Left ventricle myocardium inferior (tissue), 1 donor: ENCODE measurements at regions not wholly inside any gene's neighbourhood (a gene's known extent, or its start where the extent isn't known, plus 50 kb on each side); places are given as distances from the start of the nearest gene placed in this dataset.
"Not testable (repeated sequence)": the region's sequence is repeated elsewhere in the genome, so short reads cannot be mapped to it uniquely, and the experiment has no call there.

Experiments used
- DNase-seq: peaks from one replicate; pipeline ENCODE4 v3.0.0-alpha.2; 2020
- H3K27ac ChIP-seq: fragments of 200-600 bp; replicated peaks from 2 replicates; pipeline ENCODE4 v1.8.0; 2021
- H3K27me3 ChIP-seq: fragments of 200-600 bp; 2 replicates; pipeline ENCODE4 v1.8.0; 2021; ENCODE audit warnings: low read depth
- H3K36me3 ChIP-seq: fragments of 200-600 bp; 2 replicates; pipeline ENCODE4 v1.8.0; 2021
- H3K4me1 ChIP-seq: fragments of 200-600 bp; 2 replicates; pipeline ENCODE4 v1.8.0; 2021
- H3K4me3 ChIP-seq: fragments of 200-600 bp; 2 replicates; pipeline ENCODE4 v1.8.0; 2021; ENCODE audit warnings: mild to moderate bottlenecking, moderate library complexity
- H3K9me3 ChIP-seq: fragments of 200-600 bp; replicated peaks from 2 replicates; pipeline ENCODE4 v1.8.0; 2021
- intact Hi-C: fragments of 100-400 bp; cut with micrococcal nuclease; formaldehyde crosslinking; loops from one replicate; pipeline ENCODE4 v1.11.0; 2022
- TF ChIP-seq, protein P1 (sequence below): fragments of 200-600 bp; IDR thresholded peaks from 2 replicates; pipeline ENCODE4 v1.8.0; 2021; ENCODE audit warnings: antibody characterized with exemption, mild to moderate bottlenecking, borderline replicate concordance
- donor health status: DM: no; HTN: yes; CAD: no; lungs with severe emphysema.

DNA sequence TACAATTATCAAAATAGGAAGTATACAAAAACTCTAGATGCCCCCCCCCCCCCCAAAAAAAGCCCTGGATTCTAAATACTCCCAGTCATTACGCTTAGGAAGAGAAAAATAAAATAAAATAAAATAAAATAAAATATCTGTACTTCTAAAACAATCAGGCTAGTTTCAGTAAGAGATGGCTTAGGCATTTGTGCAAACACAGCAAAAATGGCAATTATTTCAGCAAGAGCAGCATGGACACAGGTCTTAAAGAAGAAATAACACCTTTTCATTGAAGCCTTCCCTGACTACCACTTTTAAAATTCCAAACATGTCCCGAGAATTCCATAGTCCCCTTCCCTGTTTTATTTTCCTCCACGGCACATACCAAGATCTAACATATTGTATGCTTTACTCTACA is 218.6 kb upstream of the POU5F2 start:
- intact Hi-C loops, result no loop called here
- no peaks in the 10 kb centered on the region for H3K27me3 ChIP-seq
- H3K9me3 ChIP-seq, result no peaks in the 10 kb centered on the region
- no peak for DNase-seq
- TF ChIP-seq, protein P1, sequence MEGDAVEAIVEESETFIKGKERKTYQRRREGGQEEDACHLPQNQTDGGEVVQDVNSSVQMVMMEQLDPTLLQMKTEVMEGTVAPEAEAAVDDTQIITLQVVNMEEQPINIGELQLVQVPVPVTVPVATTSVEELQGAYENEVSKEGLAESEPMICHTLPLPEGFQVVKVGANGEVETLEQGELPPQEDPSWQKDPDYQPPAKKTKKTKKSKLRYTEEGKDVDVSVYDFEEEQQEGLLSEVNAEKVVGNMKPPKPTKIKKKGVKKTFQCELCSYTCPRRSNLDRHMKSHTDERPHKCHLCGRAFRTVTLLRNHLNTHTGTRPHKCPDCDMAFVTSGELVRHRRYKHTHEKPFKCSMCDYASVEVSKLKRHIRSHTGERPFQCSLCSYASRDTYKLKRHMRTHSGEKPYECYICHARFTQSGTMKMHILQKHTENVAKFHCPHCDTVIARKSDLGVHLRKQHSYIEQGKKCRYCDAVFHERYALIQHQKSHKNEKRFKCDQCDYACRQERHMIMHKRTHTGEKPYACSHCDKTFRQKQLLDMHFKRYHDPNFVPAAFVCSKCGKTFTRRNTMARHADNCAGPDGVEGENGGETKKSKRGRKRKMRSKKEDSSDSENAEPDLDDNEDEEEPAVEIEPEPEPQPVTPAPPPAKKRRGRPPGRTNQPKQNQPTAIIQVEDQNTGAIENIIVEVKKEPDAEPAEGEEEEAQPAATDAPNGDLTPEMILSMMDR, result no peak
- no peak overlapping the region for H3K27ac ChIP-seq
- no peaks in the 10 kb centered on the region for H3K36me3 ChIP-seq
- H3K4me3 ChIP-seq, result no peak overlapping the region
- no peaks in the 10 kb centered on the region for H3K4me1 ChIP-seq

DNA sequence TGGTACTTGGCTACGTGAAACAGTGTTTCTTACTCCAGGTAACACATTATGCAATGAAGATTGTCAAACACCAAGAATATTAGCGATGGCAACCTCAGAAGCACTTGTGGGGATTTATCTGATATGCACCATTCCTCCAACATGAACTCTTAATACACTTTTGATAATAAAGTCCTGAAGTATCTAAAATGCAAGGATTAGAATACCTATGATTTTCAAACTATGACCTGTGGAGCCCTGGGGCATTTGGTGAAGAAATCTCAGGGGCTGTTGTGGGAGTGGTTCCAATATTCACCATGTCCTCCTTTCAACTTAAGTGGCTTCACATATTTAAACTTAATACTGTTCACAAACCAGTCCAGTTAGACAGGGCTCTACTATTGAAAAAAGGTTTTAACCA is 214.6 kb upstream of the POU5F2 start:
- intact Hi-C loops, result no loop called here
- no peaks in the 10 kb centered on the region for H3K27me3 ChIP-seq
- no peaks in the 10 kb centered on the region for H3K4me1 ChIP-seq
- TF ChIP-seq, protein P1, result no peak
- no peak overlapping the region for H3K27ac ChIP-seq
- DNase-seq, result no peak
- no peak overlapping the region for H3K4me3 ChIP-seq
- no peaks in the 10 kb centered on the region for H3K36me3 ChIP-seq
- H3K9me3 ChIP-seq, result no peaks in the 10 kb centered on the region

DNA sequence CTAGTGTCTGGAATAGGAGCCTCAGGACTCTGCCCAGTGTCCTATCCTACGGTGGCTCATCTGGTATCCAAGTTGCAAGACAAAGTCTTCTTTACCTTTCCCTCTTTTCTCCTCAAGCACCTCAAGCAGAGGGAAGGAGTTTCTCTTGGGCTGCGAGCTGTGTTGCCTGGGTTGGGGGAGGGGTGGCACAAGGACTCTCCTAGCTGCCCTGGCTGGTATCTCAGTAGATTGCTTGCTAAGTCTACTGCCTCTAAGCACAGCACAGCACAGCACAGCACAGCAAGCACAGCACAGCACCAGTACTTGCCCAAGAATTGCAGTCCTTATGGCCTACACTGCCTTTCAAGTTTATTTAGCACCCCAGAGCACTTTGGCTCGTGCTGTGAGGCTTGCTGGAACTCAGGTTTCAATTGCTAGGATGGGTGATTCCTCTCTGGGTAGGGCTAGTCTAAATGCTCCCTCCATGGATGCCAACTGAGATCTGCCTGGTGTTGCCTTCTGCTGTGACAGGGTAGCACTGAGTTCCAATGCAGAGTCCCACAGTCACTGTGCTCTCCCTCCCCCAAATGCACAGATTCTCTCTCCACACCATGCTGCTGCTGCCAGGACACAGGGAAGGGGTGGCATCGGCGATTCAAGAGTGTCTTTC is 213.1 kb upstream of the POU5F2 start:
- Histone ChIP-seq H3K4me1 (no peaks in the 10 kb centered on the region), H3K27ac (no peak overlapping the region), H3K36me3 (no peaks in the 10 kb centered on the region), H3K27me3 (no peaks in the 10 kb centered on the region), H3K9me3 (no peaks in the 10 kb centered on the region), H3K4me3 (no peak overlapping the region)
- intact Hi-C loops, result no loop called here
- no peak for DNase-seq
- TF ChIP-seq, protein P1, result no peak

GRCh38 chr5:93953442-93953841 is 212.0 kb upstream of the POU5F2 start:
- intact Hi-C loops, result no loop called here
- TF ChIP-seq, protein P1, result no peak
- no peak overlapping the region for H3K4me3 ChIP-seq

GRCh38 chr5:93941897-93942296 is 200.5 kb upstream of the POU5F2 start:
- DNase-seq, result no peak
- Histone ChIP-seq H3K36me3 (no peaks in the 10 kb centered on the region), H3K27ac (no peak overlapping the region), H3K27me3 (no peaks in the 10 kb centered on the region), H3K4me3 (no peak overlapping the region), H3K9me3 (no peaks in the 10 kb centered on the region), H3K4me1 (no peaks in the 10 kb centered on the region)
- intact Hi-C loops, result no loop called here
- TF ChIP-seq, protein P1, result no peak

More at GRCh38 chr5:93953442-93953841, 212.0 kb upstream of the POU5F2 start:
- H3K4me1 ChIP-seq, result no peaks in the 10 kb centered on the region
- no peaks in the 10 kb centered on the region for H3K36me3 ChIP-seq
- peaks cover 3% of the 10 kb centered on the region for H3K9me3 ChIP-seq
- H3K27me3 ChIP-seq, result no peaks in the 10 kb centered on the region
- H3K27ac ChIP-seq, result no peak overlapping the region
- no peak for DNase-seq

GRCh38 chr5:93933269-93933668 is 191.9 kb upstream of the POU5F2 start:
- H3K4me3 ChIP-seq, H3K27me3 ChIP-seq, H3K4me1 ChIP-seq, H3K36me3 ChIP-seq, H3K27ac ChIP-seq, intact Hi-C loops, H3K9me3 ChIP-seq, DNase-seq: not testable (repeated sequence)
